GM10266 (cell line): ENCODE measurements at regions not wholly inside any gene's neighbourhood (a gene's known extent, or its start where the extent isn't known, plus 50 kb on each side); places are given as distances from the start of the nearest gene placed in this dataset.

ENCODE experiments used
- DNase-seq: peaks from one replicate; pipeline ENCODE4 v3.0.0; 2012; ENCODE audit errors: extremely low spot score
- TF ChIP-seq, protein P1 (sequence below): IDR thresholded peaks from 2 replicates; pipeline ENCODE4 v1.5.1; 2012; ENCODE audit warnings: mild to moderate bottlenecking, low read depth; ENCODE audit not compliant: control insufficient read depth, insufficient read depth; ENCODE audit errors: missing control alignments

DNA sequence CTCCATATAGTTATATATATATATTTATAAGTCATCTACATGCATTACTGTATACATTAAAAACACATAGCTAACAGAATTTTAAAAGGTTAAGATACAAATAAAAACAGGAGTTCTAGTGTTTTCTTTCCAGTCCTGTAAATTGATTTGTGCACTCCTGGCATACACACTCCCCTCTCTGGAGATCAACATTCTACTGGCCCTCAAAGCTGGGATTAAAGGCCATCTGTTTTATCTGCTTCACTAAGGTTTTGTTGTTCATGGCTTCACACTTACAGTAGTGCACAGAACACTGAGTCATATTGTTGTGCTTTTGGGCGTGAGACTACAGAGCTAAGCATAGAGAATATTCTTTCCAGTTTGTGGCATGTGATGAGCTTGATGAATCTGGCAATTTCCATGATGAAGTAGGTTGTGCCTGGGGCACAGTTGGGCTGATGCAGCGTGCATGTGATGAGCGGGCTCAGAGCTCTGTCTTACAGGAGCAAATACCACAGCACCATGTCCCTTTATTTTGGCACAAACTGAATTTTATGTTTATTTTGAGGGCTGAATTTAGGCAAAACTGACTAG lies 98.2 kb downstream of the TAF11L14 start:
- TF ChIP-seq, protein P1, sequence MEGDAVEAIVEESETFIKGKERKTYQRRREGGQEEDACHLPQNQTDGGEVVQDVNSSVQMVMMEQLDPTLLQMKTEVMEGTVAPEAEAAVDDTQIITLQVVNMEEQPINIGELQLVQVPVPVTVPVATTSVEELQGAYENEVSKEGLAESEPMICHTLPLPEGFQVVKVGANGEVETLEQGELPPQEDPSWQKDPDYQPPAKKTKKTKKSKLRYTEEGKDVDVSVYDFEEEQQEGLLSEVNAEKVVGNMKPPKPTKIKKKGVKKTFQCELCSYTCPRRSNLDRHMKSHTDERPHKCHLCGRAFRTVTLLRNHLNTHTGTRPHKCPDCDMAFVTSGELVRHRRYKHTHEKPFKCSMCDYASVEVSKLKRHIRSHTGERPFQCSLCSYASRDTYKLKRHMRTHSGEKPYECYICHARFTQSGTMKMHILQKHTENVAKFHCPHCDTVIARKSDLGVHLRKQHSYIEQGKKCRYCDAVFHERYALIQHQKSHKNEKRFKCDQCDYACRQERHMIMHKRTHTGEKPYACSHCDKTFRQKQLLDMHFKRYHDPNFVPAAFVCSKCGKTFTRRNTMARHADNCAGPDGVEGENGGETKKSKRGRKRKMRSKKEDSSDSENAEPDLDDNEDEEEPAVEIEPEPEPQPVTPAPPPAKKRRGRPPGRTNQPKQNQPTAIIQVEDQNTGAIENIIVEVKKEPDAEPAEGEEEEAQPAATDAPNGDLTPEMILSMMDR: no peak
- no peak for DNase-seq

DNA sequence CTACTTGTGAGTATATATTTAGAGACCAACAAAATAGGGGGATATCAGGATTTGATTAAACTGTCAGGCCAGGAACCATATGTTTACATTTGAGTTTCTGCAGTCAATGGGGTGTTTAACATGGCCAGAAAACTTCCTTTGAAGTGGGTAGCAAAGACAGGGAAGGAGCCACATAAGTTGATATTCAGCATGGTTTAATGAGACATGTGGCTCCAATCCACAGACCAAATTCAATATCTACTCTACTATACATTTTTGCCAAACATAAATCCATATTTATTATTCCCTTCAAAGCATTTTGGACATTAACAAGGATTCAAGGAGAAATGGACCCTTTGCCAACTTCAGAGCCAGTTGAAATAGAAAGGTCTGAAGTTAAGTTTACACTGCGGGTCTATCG lies 99.8 kb downstream of the TAF11L14 start:
- no peak for DNase-seq
- TF ChIP-seq, protein P1: no peak

DNA sequence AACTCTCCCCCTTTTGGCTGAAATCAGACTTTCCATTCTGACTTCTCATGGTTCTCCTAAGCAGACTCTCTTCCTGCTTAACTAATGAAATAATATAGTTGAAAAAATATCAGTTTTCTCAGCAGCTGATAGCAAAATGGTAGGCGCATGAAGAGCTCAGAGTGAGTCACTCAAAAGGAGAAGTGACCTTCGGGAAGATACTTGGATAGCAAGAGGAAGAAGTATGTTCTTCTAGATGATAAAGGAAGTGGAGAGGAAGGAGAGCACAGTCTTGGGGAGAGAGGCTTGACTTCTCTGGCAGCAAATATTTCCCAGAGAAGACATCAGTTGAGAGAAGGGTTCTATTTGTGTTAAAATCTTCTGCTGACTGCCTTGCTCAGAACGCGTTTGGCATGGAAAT lies 101.5 kb downstream of the TAF11L14 start:
- no peak for DNase-seq
- TF ChIP-seq, protein P1: no peak

DNA sequence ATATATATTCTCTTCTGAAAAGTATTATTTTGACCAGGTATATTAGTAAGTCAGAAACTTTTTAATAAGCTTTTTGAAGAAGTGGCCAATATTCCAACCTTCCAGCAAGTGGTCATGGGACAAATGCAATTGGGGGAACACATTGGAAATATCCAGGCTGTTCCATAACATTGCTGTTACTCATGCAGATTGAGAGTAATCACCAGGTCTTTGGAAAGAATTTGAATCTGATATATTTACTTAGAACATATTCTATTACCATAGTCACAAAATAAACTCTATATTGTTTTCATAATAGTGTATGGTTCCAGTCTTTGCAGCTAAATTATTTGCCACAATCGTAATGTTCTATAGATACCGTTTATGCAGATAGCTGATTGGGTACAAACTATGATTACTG lies 102.8 kb downstream of the TAF11L14 start:
- TF ChIP-seq, protein P1: no peak
- DNase-seq: no peak

DNA sequence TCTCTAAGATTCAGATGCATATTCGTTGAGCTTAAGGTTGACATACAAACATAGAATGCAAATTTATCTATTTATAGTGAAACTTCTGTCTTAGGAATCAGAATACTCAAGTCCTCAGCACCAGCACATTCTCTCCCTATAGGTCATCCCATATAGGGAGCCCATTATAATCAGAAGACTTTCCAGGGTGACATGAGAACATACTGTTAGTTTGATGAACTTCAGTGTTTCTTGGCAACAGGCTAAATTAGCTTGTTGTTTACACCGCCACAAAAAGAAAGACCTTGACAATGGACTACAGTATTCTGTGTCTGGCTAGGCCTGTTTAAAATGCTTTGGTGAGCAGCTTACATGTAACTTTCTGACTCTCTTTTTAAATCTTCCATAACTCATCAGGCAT lies 104.2 kb downstream of the TAF11L14 start:
- TF ChIP-seq, protein P1: no peak

DNA sequence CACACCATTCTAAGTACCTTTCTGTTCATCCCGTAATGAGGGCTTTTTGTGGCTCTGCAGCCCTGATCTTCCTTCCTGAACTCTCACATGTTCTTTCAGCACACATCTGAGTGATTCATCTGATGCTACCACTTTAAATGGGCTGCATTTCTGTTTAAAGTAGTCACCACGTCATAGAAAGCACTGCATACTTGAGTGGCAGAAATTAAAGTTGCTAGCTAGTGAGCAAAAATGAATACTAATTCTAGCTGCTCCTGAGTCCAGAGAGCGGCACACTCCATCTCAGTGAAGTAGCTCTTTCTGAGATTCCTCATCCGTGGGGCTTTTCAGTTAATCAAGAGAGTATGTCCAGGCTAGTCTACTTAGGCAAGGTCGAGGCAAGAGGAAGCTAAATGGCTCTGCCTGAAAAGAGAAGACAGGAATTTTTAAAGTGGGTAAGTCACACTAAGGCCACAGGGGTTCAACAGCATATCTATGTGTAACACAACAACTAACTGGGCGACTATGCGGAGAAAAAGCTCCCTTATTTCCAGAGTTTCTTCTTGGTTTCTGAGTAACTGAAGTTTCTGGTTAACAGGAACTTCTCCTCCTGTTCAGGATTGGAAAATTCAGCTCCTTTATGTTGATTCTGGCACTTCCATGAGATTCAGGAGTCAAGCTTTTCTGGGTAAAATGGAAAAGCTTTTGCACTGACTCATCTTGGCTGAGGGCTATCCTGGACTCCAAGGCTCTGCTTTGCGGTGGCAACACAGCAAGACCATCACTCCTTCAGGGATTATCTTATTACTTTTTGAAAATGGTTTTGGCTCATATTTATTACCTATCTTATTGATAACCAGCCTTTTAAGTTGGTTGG lies 109.5 kb downstream of the TAF11L14 start:
- TF ChIP-seq, protein P1: no peak
- no peak for DNase-seq

More for the DNA sequence above, 104.2 kb downstream of the TAF11L14 start:
- no peak for DNase-seq

DNA sequence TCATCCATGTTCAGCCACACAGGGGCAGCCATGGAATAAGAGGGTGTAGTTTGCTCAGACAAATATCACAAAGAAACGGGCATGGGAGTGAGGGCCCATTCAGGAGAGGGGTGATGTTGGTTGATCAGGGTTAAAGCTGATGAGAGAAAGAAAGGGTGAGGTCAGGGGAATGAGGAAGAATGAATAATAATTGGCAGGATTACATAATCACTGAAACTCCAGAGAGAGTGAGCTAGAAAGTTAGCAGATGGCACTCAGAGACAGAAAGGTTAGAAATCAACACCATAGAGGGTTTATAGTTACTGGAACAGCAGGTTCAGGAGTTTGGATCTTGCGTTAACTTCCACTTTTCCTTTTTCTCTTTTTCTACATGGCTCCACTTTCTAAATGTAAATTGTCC lies 113.9 kb downstream of the TAF11L14 start:
- TF ChIP-seq, protein P1: no peak
- no peak for DNase-seq
